HG02885 (cell line): ENCODE measurements at regions not wholly inside any gene's neighbourhood (a gene's known extent, or its start where the extent isn't known, plus 50 kb on each side); places are given as distances from the start of the nearest gene placed in this dataset.
A peak's percentile ranks its signal among the peaks of the same experiment; 100 is the strongest.
"Not testable (repeated sequence)": the region's sequence is repeated elsewhere in the genome, so short reads cannot be mapped to it uniquely, and the experiment has no call there.

Experiments used
- ATAC-seq: cut with Tn5 transposase; IDR thresholded peaks from one replicate; pipeline ENCODE4 v1.9.1; 2021; ENCODE audit warnings: mild to moderate bottlenecking; ENCODE audit not compliant: unreplicated experiment, poor library complexity

GRCh38 chr7:17436126-17436525 is 137.7 kb downstream of the AHR start:
- no peak for ATAC-seq

GRCh38 chr7:17437586-17437985 is 139.1 kb downstream of the AHR start:
- no peak for ATAC-seq

- ATAC-seq, result not testable (repeated sequence)
Observed at GRCh38 chr7:17440025-17440784, 141.8 kb downstream of the AHR start.

- no peak for ATAC-seq
Observed at GRCh38 chr7:17440831-17441230, 142.4 kb downstream of the AHR start.

GRCh38 chr7:17441557-17441956 is 143.1 kb downstream of the AHR start:
- no peak for ATAC-seq

- ATAC-seq, result no peak
Observed at GRCh38 chr7:17444151-17444550, 145.7 kb downstream of the AHR start.

GRCh38 chr7:17444673-17445072 is 146.2 kb downstream of the AHR start:
- no peak for ATAC-seq

GRCh38 chr7:17446340-17446739 is 147.9 kb downstream of the AHR start:
- ATAC-seq, result no peak

GRCh38 chr7:17447728-17448478 is 149.5 kb downstream of the AHR start:
- ATAC-seq, result no peak

GRCh38 chr7:17448479-17449423 is 150.3 kb downstream of the AHR start:
- ATAC-seq, result no peak

- no peak for ATAC-seq
Observed at GRCh38 chr7:17456541-17456940, 158.1 kb downstream of the AHR start.

- ATAC-seq, result no peak
Observed at GRCh38 chr7:17460001-17460400, 161.5 kb downstream of the AHR start.

GRCh38 chr7:17460665-17461064 is 162.2 kb downstream of the AHR start:
- no peak for ATAC-seq

- ATAC-seq, result no peak
Observed at GRCh38 chr7:17462131-17462631, 163.7 kb downstream of the AHR start.

GRCh38 chr7:17463511-17464085 is 165.1 kb downstream of the AHR start:
- no peak for ATAC-seq

GRCh38 chr7:17466216-17466615 is 167.8 kb downstream of the AHR start:
- ATAC-seq, result no peak

- ATAC-seq, result no peak
Observed at GRCh38 chr7:17467386-17467945, 169.0 kb downstream of the AHR start.

- ATAC-seq, result no peak
Observed at GRCh38 chr7:17471325-17471724, 172.9 kb downstream of the AHR start.

GRCh38 chr7:17472518-17472917 is 174.1 kb downstream of the AHR start:
- peak; percentile 32 for ATAC-seq

GRCh38 chr7:17472939-17473338 is 174.5 kb downstream of the AHR start:
- ATAC-seq, result peak; percentile 43
